Stimulated activated CD8-positive, alpha-beta memory T cell treated with anti-CD3 and anti-CD28 coated beads, Interleukin-2, amount 100 ng/mL, for 48 hours (primary cell): ENCODE measurements at regions not wholly inside any gene's neighbourhood (a gene's known extent, or its start where the extent isn't known, plus 50 kb on each side); places are given as distances from the start of the nearest gene placed in this dataset.
A peak's percentile ranks its signal among the peaks of the same experiment; 100 is the strongest.

Experiments used
- DNase-seq, 2 donors: peaks; one replicate each; pipeline ENCODE4 v3.0.0-alpha.2; 2020; ENCODE audit warnings: low read depth in 2 of 2

GRCh38 chr2:226652983-226653765, 146.4 kb downstream of the IRS1 start:
- DNase-seq: no peak

DNA sequence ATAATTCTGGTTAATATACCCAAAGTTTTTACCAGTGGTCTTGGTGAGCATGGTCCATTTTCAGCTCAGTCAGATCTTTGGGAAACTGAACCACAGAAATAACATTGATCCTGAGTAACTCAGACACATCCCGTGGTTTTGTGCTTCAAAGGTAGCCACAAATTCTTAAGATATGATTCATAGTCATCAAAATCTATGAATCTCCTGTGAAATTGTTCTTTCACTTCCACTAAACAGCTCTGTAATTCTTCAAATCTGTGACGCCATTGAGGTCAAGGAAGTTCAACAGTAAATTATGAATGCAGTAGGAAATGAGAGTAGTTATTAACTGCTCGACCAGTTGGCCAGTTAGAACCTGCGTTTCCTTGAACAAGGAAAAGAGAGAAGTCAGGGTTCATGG, 147.3 kb downstream of the IRS1 start:
- no peak for DNase-seq

- DNase-seq: peak; percentile 3 to 7
Measured at GRCh38 chr2:226649871-226650660, 149.6 kb downstream of the IRS1 start.

DNA sequence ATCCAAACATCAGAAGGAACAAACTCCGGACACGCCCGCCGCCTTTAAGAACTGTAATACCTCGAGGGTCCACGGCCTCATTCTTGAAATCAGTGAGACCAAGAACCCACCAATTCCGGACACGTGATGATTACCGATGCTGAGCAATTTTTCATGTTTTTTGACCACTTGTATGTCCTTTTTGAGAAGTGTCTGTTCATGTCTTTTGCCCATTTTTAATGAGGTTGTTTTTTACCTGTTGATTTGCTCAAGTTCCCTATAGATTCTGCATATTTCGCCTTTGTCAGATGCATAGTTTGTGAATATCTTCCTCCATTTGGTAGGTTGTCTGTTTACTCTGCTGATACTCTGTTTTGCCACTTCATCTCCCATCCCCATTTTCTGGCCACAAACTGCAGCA, 150.4 kb downstream of the IRS1 start:
- DNase-seq: no peak

- no peak for DNase-seq
Measured at GRCh38 chr2:226647621-226648518, 151.8 kb downstream of the IRS1 start.

DNA sequence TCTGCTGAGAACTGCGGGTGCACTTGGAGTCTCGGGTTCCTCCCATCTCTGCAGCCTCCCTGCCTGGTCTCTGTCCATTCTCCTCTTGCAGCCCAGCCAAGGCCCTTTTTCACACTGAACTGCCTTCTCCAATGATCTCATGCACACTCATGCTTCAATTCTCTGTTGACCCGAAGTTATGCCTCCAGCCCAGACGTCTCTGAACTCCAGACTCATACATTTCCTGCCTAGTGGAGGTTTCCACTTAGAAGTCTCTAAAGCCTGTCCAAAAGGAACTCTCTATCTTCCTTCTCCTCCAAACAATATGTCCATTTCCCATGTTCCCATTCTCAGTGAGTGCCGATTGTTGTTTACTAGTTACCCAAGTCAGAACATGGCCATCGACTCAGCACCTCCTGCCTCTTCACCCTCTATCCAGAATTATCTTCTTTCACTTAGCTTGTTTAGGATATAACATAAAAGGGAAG, 155.2 kb downstream of the IRS1 start:
- no peak for DNase-seq

DNA sequence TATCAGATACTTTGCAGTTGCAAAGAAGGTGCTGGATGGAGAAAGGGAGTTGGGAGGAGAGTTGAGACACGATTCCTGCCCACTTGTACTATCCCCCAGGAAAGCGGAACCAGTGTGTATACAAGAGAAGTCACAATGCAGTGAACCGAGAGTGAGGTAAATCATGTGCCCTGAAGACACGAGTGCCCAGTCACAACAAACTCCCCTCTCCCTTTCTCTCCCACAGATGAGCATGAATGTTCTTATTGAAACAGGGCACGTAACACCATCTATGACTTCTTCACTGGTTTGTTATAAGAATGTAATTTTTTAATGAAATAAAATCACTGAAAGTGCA, 155.7 kb downstream of the IRS1 start:
- no peak for DNase-seq

DNA sequence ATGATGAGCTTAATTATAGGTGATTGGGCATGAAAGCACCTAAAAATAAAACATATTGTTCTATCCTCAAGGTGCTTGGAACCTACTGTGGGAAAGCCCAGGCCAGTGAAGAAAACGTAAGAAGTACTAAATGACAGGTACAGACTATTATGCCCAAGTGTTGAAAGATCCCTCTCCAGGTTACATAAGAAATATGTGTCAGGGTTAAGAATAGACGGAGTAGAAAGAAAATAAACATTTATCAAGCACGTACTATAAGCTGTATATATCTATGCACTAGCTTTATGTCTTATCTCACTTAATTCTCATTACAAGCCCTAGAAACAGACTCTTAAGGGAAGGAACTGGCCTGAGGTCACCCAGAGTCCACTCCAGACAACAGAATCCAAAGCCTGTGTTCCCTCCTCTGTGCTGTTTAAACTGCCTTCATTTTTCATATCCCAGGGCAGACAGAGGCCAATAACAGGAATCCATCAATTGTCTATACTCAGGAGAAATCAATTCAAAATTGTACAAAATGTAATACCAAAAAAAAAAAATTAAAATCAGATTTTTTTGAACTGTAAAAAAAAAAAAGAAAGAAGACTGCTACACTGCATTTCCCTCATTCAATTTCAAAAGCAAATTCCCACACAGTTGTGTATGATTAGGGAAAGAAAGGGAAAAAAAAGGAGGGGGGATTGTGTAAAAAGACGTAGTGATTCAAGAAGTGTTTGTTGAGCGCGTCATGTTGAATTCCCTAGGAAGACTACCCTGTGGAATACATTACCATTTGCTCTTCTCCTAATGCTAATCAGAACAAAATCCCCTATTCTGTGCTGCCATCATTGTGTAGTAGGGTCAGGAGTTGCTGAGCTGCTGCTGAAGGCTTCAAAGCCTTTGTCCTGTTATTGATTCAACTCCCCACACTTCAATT, 156.3 kb downstream of the IRS1 start:
- DNase-seq: no peak

- no peak for DNase-seq
Measured at GRCh38 chr2:226641008-226641407, 158.6 kb downstream of the IRS1 start.

- DNase-seq: no peak
Measured at GRCh38 chr2:226640501-226640900, 159.1 kb downstream of the IRS1 start.

- DNase-seq: no peak
Measured at GRCh38 chr2:226639550-226639949, 160.1 kb downstream of the IRS1 start.

GRCh38 chr2:226638576-226638975, 161.0 kb downstream of the IRS1 start:
- DNase-seq: no peak

DNA sequence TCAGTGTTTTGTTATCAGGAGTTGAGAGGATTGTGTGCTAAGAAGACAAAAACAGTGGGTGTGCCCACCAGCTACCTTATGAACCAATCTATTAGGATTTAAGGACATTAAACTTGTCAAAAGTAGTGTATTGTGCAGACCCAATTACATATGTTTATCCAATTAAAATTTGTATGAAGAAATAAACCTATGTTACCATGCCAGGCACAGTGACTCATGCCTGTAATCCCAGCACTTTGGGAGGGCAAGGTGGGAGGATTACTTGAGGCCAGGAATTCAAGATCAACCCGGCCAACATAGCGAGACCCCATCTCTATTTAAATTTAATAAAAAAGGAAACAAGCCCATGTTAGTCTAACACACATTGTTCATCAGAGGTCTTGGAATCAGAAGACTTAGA, 162.2 kb downstream of the IRS1 start:
- no peak for DNase-seq

- DNase-seq: no peak
Measured at GRCh38 chr2:226636586-226636985, 163.0 kb downstream of the IRS1 start.

- DNase-seq: no peak
Measured at GRCh38 chr2:226634943-226635604, 164.5 kb downstream of the IRS1 start.

DNA sequence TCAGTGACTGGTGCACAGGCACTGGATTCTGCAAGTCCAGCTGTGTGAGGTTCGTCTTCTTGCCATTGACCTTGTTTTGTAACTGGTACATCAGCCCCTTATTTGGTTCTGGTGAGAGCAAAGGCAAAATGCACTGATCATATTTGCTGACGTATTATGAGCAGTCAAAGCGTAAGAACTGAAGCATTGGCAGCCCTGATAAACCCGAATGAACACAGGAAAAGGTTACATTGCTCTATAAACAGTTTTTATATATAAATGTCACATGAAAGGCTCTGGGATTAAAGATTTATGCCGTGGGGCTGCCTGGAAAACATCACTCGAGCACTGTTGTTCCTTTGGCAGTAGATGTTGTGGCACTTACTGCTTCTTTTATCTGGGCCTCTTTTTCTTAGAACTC, 167.9 kb downstream of the IRS1 start:
- no peak for DNase-seq

GRCh38 chr2:226631187-226631586, 168.4 kb downstream of the IRS1 start:
- DNase-seq: no peak

GRCh38 chr2:226625946-226626345, 173.7 kb downstream of the IRS1 start:
- DNase-seq: no peak

DNA sequence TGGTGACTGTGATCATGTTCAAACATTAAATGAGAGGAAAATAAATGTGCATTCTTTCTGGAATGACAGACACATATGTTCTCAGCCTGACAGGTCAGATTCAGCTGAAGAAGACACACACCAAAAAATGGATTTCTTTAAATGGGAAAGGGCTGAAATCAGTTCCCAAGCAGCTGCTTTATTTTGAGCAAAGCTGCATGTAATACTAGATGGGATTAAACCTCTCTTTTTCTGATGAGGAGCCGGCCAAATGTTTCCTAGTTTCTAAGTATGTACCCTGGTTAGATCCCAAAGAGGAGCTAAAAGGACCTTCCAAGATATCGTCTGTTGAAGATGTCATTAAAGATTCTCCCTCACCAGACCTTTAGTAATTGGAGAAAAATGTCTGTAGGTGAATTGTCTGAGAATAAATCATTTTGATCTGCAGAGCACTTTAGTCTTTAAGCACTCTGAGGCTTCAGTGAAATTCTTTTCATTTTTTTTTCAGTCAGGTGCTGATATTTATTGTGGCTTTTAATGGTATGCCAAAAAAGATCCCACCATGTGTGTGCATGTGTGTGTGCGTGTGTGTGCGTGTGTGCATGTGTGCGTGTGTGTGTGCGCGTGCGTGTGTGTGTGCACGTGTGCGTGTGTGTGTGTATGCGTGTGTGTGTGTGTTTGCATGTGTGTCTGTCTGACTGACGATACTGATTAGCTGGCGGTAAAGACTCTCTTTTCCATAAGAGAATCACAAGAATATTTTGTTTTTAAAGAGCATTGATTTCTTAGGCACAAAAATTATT, 175.8 kb downstream of the IRS1 start:
- DNase-seq: no peak

DNA sequence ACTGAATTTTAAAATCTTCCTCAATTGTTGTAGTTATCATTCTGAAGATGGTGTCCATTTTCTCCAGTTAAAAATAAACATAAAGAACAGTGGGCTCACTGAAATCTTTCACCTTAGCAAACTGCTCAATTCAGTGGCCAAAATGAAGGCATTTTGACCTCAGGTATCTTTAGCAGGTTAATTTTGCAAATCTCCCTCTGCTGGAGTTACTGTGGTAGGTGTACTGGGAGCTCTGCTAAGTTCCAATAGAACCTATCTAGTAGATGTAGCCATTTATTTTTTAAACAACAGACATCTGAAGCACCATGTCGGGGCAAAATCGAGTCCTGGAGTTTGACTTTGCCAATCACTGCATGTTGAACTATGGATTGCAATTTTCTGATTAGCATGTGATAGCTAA, 177.1 kb downstream of the IRS1 start:
- no peak for DNase-seq
